ENCODE measurements at regions not wholly inside any gene's neighbourhood (a gene's known extent, or its start where the extent isn't known, plus 50 kb on each side); places are given as distances from the start of the nearest gene placed in this dataset.
A peak's percentile ranks its signal among the peaks of the same experiment; 100 is the strongest.
"Not testable (repeated sequence)": the region's sequence is repeated elsewhere in the genome, so short reads cannot be mapped to it uniquely, and the experiment has no call there.

- DNase-seq (ENCODE audit: low spot score) = peak; percentile 6
Observed at GRCh38 chr15:38002883-38003477, 68.5 kb downstream of the TMCO5A start.

- no peak for DNase-seq (ENCODE audit: low spot score)
Observed at GRCh38 chr15:38004218-38004861, 69.9 kb downstream of the TMCO5A start.

- DNase-seq (ENCODE audit: low spot score) = no peak
Observed at GRCh38 chr15:38005953-38006808, 71.7 kb downstream of the TMCO5A start.

GRCh38 chr15:38010395-38010794, 76.0 kb downstream of the TMCO5A start:
- no peak for DNase-seq (ENCODE audit: low spot score)

GRCh38 chr15:38012894-38013293, 78.5 kb downstream of the TMCO5A start:
- no peak for DNase-seq (ENCODE audit: low spot score)

GRCh38 chr15:38017721-38018120, 83.3 kb downstream of the TMCO5A start:
- no peak for DNase-seq (ENCODE audit: low spot score)

- no peak for DNase-seq (ENCODE audit: low spot score)
Observed at GRCh38 chr15:38019066-38019465, 84.6 kb downstream of the TMCO5A start.

GRCh38 chr15:38021259-38021658, 86.8 kb downstream of the TMCO5A start:
- no peak for DNase-seq (ENCODE audit: low spot score)

GRCh38 chr15:38024293-38025091, 90.1 kb downstream of the TMCO5A start:
- no peak for DNase-seq (ENCODE audit: low spot score)

GRCh38 chr15:38025656-38026055, 91.2 kb downstream of the TMCO5A start:
- not testable (repeated sequence) for DNase-seq (ENCODE audit: low spot score)

- no peak for DNase-seq (ENCODE audit: low spot score)
Observed at GRCh38 chr15:38028869-38029268, 94.4 kb downstream of the TMCO5A start.

- DNase-seq (ENCODE audit: low spot score) = no peak
Observed at GRCh38 chr15:38029736-38030135, 95.3 kb downstream of the TMCO5A start.

- DNase-seq (ENCODE audit: low spot score) = no peak
Observed at GRCh38 chr15:38030609-38031008, 96.2 kb downstream of the TMCO5A start.

- no peak for DNase-seq (ENCODE audit: low spot score)
Observed at GRCh38 chr15:38035701-38036100, 101.3 kb downstream of the TMCO5A start.

GRCh38 chr15:38036790-38037338, 102.4 kb downstream of the TMCO5A start:
- DNase-seq (ENCODE audit: low spot score) = no peak

- DNase-seq (ENCODE audit: low spot score) = no peak
Observed at GRCh38 chr15:38038659-38039442, 104.4 kb downstream of the TMCO5A start.

- no peak for DNase-seq (ENCODE audit: low spot score)
Observed at GRCh38 chr15:38040615-38041014, 106.2 kb downstream of the TMCO5A start.

- no peak for DNase-seq (ENCODE audit: low spot score)
Observed at GRCh38 chr15:38041576-38041975, 107.1 kb downstream of the TMCO5A start.

GRCh38 chr15:38042211-38042610, 107.8 kb downstream of the TMCO5A start:
- DNase-seq (ENCODE audit: low spot score) = no peak

GRCh38 chr15:38042707-38043445, 108.4 kb downstream of the TMCO5A start:
- no peak for DNase-seq (ENCODE audit: low spot score)
